ENCODE measurements at regions not wholly inside any gene's neighbourhood (a gene's known extent, or its start where the extent isn't known, plus 50 kb on each side); places are given as distances from the start of the nearest gene placed in this dataset.

DNA sequence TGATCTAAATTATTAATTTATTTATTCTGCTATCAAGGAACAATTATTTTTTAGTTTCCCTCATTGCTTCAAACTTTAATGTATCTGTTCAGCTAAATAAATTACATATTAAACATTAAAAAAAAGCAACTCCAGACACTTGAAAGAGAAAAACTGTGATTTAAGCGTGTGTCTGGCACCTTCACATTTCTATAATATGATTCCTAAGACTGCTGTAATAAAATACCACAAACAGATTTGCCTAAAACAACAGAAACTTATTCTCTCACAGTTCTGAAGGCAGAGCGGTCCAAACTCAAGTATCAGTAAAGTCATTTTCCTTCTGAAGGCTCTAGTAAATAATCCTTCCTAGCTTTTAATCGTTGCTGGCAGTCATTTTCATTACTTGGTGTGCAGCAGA is 580.4 kb upstream of the KCND2 start:
- FAIRE-seq (no peak), DNase-seq (ENCODE audit: low read depth) (no peak)
- Histone ChIP-seq H3K27ac (ENCODE audit: low read depth, low read length) (no peak overlapping the region), H3K36me3 (ENCODE audit: insufficient read depth, low read length) (no peaks in the 10 kb centered on the region), H3K4me2 (ENCODE audit: low read length) (no peak overlapping the region), H3K9me3 (ENCODE audit: insufficient read depth, low read depth, low read length) (no peaks in the 10 kb centered on the region), H2AFZ (ENCODE audit: low read depth, low read length) (no peak overlapping the region), H3K4me3 (ENCODE audit: insufficient read depth, low read depth, low read length) (no peak overlapping the region), H3K9ac (ENCODE audit: low read length) (no peak overlapping the region), H3K27me3 (ENCODE audit: insufficient read depth, low read length) (no peaks in the 10 kb centered on the region), H4K20me1 (ENCODE audit: insufficient read depth, low read length) (no peaks in the 10 kb centered on the region), H3K79me2 (ENCODE audit: insufficient read depth, low read length) (no peaks in the 10 kb centered on the region), H3K4me1 (ENCODE audit: insufficient read depth, low read length) (no peaks in the 10 kb centered on the region)
- H3K27me3 Mint-ChIP-seq (ENCODE audit: low read depth, unreplicated experiment) = no peaks in the 10 kb centered on the region
- no peaks in the 10 kb centered on the region for H3K9me3 Mint-ChIP-seq (ENCODE audit: unreplicated experiment)
- TF ChIP-seq EZH2 (IDR thresholded peaks at IDR 0.05; ENCODE audit: insufficient read depth, low read length) = no peak
- TF ChIP-seq, protein P1, sequence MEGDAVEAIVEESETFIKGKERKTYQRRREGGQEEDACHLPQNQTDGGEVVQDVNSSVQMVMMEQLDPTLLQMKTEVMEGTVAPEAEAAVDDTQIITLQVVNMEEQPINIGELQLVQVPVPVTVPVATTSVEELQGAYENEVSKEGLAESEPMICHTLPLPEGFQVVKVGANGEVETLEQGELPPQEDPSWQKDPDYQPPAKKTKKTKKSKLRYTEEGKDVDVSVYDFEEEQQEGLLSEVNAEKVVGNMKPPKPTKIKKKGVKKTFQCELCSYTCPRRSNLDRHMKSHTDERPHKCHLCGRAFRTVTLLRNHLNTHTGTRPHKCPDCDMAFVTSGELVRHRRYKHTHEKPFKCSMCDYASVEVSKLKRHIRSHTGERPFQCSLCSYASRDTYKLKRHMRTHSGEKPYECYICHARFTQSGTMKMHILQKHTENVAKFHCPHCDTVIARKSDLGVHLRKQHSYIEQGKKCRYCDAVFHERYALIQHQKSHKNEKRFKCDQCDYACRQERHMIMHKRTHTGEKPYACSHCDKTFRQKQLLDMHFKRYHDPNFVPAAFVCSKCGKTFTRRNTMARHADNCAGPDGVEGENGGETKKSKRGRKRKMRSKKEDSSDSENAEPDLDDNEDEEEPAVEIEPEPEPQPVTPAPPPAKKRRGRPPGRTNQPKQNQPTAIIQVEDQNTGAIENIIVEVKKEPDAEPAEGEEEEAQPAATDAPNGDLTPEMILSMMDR (IDR thresholded peaks at IDR 0.05; ENCODE audit: insufficient read depth, low read depth, low read length) = no peak
- H3K27ac Mint-ChIP-seq (ENCODE audit: unreplicated experiment) = no peak overlapping the region
- no peaks in the 10 kb centered on the region for H3K4me1 Mint-ChIP-seq (ENCODE audit: low read depth, unreplicated experiment)
- H3K36me3 Mint-ChIP-seq (ENCODE audit: low read depth, unreplicated experiment) = no peaks in the 10 kb centered on the region
- no peak overlapping the region for H3K4me3 Mint-ChIP-seq (ENCODE audit: unreplicated experiment)

DNA sequence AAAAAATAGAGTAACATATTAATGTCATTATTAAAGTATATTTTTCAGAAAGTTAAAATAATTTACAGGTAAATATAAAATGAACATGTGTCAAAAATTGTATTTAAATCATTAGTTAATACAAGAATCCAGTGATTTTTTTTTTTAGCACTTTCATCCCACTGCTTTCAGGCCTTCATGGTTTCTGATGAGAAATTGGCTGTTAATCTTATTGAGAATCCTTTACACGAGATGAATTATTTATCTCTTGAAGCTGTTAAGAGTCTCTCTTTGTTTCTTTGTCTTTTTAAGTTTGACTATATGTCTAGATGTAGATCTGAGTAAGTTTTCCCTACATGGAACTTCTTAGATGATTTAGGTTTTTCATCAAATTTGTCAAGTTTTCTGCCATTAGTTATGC is 578.5 kb upstream of the KCND2 start:
- Histone ChIP-seq H3K9me3 (ENCODE audit: insufficient read depth, low read depth, low read length) (no peaks in the 10 kb centered on the region), H3K4me3 (ENCODE audit: insufficient read depth, low read depth, low read length) (no peak overlapping the region), H3K36me3 (ENCODE audit: insufficient read depth, low read length) (no peaks in the 10 kb centered on the region), H3K27ac (ENCODE audit: low read depth, low read length) (no peak overlapping the region), H3K79me2 (ENCODE audit: insufficient read depth, low read length) (no peaks in the 10 kb centered on the region), H3K9ac (ENCODE audit: low read length) (no peak overlapping the region), H3K4me2 (ENCODE audit: low read length) (no peak overlapping the region), H2AFZ (ENCODE audit: low read depth, low read length) (no peak overlapping the region), H3K27me3 (ENCODE audit: insufficient read depth, low read length) (no peaks in the 10 kb centered on the region), H4K20me1 (ENCODE audit: insufficient read depth, low read length) (no peaks in the 10 kb centered on the region), H3K4me1 (ENCODE audit: insufficient read depth, low read length) (no peaks in the 10 kb centered on the region)
- FAIRE-seq (no peak), DNase-seq (ENCODE audit: low read depth) (no peak)
- H3K9me3 Mint-ChIP-seq (ENCODE audit: unreplicated experiment) = no peaks in the 10 kb centered on the region
- TF ChIP-seq, protein P1 (IDR thresholded peaks at IDR 0.05; ENCODE audit: insufficient read depth, low read depth, low read length) = no peak
- no peak for TF ChIP-seq EZH2 (IDR thresholded peaks at IDR 0.05; ENCODE audit: insufficient read depth, low read length)
- no peaks in the 10 kb centered on the region for H3K36me3 Mint-ChIP-seq (ENCODE audit: low read depth, unreplicated experiment)
- no peak overlapping the region for H3K27ac Mint-ChIP-seq (ENCODE audit: unreplicated experiment)
- H3K4me3 Mint-ChIP-seq (ENCODE audit: unreplicated experiment) = no peak overlapping the region
- no peaks in the 10 kb centered on the region for H3K4me1 Mint-ChIP-seq (ENCODE audit: low read depth, unreplicated experiment)
- no peaks in the 10 kb centered on the region for H3K27me3 Mint-ChIP-seq (ENCODE audit: low read depth, unreplicated experiment)

DNA sequence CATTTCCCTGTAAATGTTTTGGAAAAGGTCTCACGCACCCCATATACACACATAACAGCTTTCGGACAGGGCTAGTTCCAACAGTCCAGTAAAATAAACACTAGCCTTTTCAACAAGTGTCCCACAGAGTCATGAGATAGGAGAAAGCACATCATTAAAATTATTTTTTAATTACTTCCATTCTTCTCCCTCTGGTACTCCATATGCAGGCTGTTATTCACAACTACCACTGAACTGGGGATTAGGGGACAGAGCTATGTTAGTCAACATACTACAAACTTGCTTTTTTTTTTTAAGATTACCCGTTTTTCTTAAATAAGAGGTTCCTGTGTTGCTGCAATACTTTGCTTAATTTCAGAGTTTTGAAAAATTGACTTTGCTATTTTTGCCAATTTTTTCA is 576.6 kb upstream of the KCND2 start:
- H3K27me3 Mint-ChIP-seq (ENCODE audit: low read depth, unreplicated experiment) = no peaks in the 10 kb centered on the region
- TF ChIP-seq, protein P1 (IDR thresholded peaks at IDR 0.05; ENCODE audit: insufficient read depth, low read depth, low read length) = no peak
- DNase-seq (ENCODE audit: low read depth) = no peak
- Histone ChIP-seq H3K36me3 (ENCODE audit: insufficient read depth, low read length) (no peaks in the 10 kb centered on the region), H3K27ac (ENCODE audit: low read depth, low read length) (no peak overlapping the region), H4K20me1 (ENCODE audit: insufficient read depth, low read length) (no peaks in the 10 kb centered on the region), H3K27me3 (ENCODE audit: insufficient read depth, low read length) (no peaks in the 10 kb centered on the region), H3K9ac (ENCODE audit: low read length) (no peak overlapping the region), H2AFZ (ENCODE audit: low read depth, low read length) (no peak overlapping the region), H3K4me3 (ENCODE audit: insufficient read depth, low read depth, low read length) (no peak overlapping the region), H3K79me2 (ENCODE audit: insufficient read depth, low read length) (no peaks in the 10 kb centered on the region), H3K9me3 (ENCODE audit: insufficient read depth, low read depth, low read length) (no peaks in the 10 kb centered on the region), H3K4me1 (ENCODE audit: insufficient read depth, low read length) (no peaks in the 10 kb centered on the region), H3K4me2 (ENCODE audit: low read length) (no peak overlapping the region)
- no peak overlapping the region for H3K4me3 Mint-ChIP-seq (ENCODE audit: unreplicated experiment)
- no peak overlapping the region for H3K27ac Mint-ChIP-seq (ENCODE audit: unreplicated experiment)
- no peaks in the 10 kb centered on the region for H3K36me3 Mint-ChIP-seq (ENCODE audit: low read depth, unreplicated experiment)
- no peaks in the 10 kb centered on the region for H3K9me3 Mint-ChIP-seq (ENCODE audit: unreplicated experiment)
- FAIRE-seq = no peak
- no peaks in the 10 kb centered on the region for H3K4me1 Mint-ChIP-seq (ENCODE audit: low read depth, unreplicated experiment)

All from astrocyte (in vitro differentiated cells and primary cell).